Epithelial cell of esophagus (primary cell): ENCODE measurements at regions not wholly inside any gene's neighbourhood (a gene's known extent, or its start where the extent isn't known, plus 50 kb on each side); places are given as distances from the start of the nearest gene placed in this dataset.
A peak's percentile ranks its signal among the peaks of the same experiment; 100 is the strongest.

Experiments
- DNase-seq: peaks from one replicate; pipeline ENCODE4 v3.0.0; 2010; ENCODE audit warnings: low read depth
- H3K4me3 ChIP-seq: 2 replicates; pipeline ENCODE4 v1.5.1; 2011; ENCODE audit warnings: mild to moderate bottlenecking, low read length, control low read depth
- TF ChIP-seq, protein P1 (sequence below): IDR thresholded peaks from 2 replicates; pipeline ENCODE4 v1.5.1; 2011; ENCODE audit warnings: low read depth, mild to moderate bottlenecking, low read length, control low read depth, inconsistent platforms; ENCODE audit not compliant: insufficient read depth; ENCODE audit errors: missing control alignments

GRCh38 chr2:118255301-118255700, 167.0 kb downstream of the INSIG2 start:
- DNase-seq, result no peak
- no peak overlapping the region for H3K4me3 ChIP-seq
- TF ChIP-seq, protein P1, sequence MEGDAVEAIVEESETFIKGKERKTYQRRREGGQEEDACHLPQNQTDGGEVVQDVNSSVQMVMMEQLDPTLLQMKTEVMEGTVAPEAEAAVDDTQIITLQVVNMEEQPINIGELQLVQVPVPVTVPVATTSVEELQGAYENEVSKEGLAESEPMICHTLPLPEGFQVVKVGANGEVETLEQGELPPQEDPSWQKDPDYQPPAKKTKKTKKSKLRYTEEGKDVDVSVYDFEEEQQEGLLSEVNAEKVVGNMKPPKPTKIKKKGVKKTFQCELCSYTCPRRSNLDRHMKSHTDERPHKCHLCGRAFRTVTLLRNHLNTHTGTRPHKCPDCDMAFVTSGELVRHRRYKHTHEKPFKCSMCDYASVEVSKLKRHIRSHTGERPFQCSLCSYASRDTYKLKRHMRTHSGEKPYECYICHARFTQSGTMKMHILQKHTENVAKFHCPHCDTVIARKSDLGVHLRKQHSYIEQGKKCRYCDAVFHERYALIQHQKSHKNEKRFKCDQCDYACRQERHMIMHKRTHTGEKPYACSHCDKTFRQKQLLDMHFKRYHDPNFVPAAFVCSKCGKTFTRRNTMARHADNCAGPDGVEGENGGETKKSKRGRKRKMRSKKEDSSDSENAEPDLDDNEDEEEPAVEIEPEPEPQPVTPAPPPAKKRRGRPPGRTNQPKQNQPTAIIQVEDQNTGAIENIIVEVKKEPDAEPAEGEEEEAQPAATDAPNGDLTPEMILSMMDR, result no peak

- TF ChIP-seq, protein P1, result no peak
- no peak overlapping the region for H3K4me3 ChIP-seq
- DNase-seq, result no peak
Observed at GRCh38 chr2:118254116-118254515, 165.8 kb downstream of the INSIG2 start.

DNA sequence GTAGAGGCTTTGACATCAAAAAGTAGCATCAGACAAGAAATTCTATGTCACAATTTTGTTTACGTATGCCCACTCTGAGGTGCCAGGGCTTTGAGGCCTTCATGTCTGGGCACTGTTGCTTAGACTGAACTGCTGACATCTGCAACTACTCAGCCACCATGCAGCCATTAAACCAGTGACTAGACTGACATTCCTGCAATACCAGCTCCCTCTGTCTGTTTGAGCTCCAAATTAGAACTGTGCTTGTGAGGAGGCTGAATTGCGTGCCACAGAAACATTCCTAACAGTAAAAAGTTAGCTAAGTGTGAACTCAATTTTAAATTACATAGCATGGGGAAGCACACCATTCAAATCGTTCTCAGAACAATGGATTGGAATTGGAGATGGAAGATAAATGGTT, 163.2 kb downstream of the INSIG2 start:
- no peak overlapping the region for H3K4me3 ChIP-seq
- TF ChIP-seq, protein P1, result no peak
- peak; percentile 28 for DNase-seq

- TF ChIP-seq, protein P1, result no peak
- peak; percentile 80 for DNase-seq
- H3K4me3 ChIP-seq, result no peak overlapping the region
Observed at GRCh38 chr2:118250463-118250862, 162.2 kb downstream of the INSIG2 start.

GRCh38 chr2:118250001-118250400, 161.7 kb downstream of the INSIG2 start:
- TF ChIP-seq, protein P1, result no peak

DNA sequence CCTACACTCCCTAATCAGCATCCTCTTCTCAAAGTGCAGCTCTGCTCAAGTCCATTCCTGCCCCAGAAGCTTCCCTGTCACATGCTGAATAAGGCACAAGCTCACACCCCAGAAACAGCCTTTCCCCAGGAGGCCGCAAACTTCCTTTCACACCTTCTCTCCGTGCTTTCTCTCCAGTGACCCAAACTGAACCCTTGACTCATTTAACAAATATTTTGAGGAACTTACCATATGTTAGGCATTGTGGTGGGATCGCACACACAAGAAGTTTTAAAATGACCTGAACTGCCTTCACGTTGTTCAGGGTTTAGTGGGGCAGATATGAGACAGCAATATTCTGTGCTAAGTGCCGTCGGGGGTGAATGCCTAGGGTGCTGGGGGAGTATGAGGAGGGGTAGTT, 161.3 kb downstream of the INSIG2 start:
- peak; percentile 77 for DNase-seq
- TF ChIP-seq, protein P1, result no peak

More at GRCh38 chr2:118250001-118250400, 161.7 kb downstream of the INSIG2 start:
- H3K4me3 ChIP-seq, result no peak overlapping the region
- peak; percentile 86 for DNase-seq

GRCh38 chr2:118246726-118247125, 158.5 kb downstream of the INSIG2 start:
- DNase-seq, result no peak
- TF ChIP-seq, protein P1, result no peak
- H3K4me3 ChIP-seq, result no peak overlapping the region

More for the DNA sequence above, 161.3 kb downstream of the INSIG2 start:
- no peak overlapping the region for H3K4me3 ChIP-seq
